ENCODE measurements at regions not wholly inside any gene's neighbourhood (a gene's known extent, or its start where the extent isn't known, plus 50 kb on each side); places are given as distances from the start of the nearest gene placed in this dataset.

GRCh38 chr9:101915482-101915881 lies 177.0 kb upstream of the GRIN3A start:
- H3K27me3 ChIP-seq (ENCODE audit: control insufficient read depth, insufficient read depth, low read length): no peaks in the 10 kb centered on the region
- no peaks in the 10 kb centered on the region for H3K4me1 ChIP-seq (ENCODE audit: control insufficient read depth, insufficient read depth, low read length)
- H3K36me3 ChIP-seq (ENCODE audit: control insufficient read depth, insufficient read depth, low read length): no peaks in the 10 kb centered on the region
- no peak overlapping the region for H3K4me3 ChIP-seq (ENCODE audit: low read length)
- no peak overlapping the region for H3K27ac ChIP-seq (ENCODE audit: low read length)
- DNase-seq: no peak
- H3K9me3 ChIP-seq (replicated peaks; ENCODE audit: control insufficient read depth, low read depth, low read length): no peaks in the 10 kb centered on the region
- WGBS (ENCODE audit: insufficient coverage): no CpG with 5 or more reads among the region's 1 CpG

GRCh38 chr9:101912698-101913097 lies 174.3 kb upstream of the GRIN3A start:
- Histone ChIP-seq H3K27ac (ENCODE audit: low read length) (no peak overlapping the region), H3K9me3 (replicated peaks; ENCODE audit: control insufficient read depth, low read depth, low read length) (no peaks in the 10 kb centered on the region), H3K27me3 (ENCODE audit: control insufficient read depth, insufficient read depth, low read length) (no peaks in the 10 kb centered on the region), H3K36me3 (ENCODE audit: control insufficient read depth, insufficient read depth, low read length) (no peaks in the 10 kb centered on the region), H3K4me1 (ENCODE audit: control insufficient read depth, insufficient read depth, low read length) (no peaks in the 10 kb centered on the region), H3K4me3 (ENCODE audit: low read length) (no peak overlapping the region)
- DNase-seq: no peak
- WGBS (ENCODE audit: insufficient coverage): no CpG with 5 or more reads among the region's 1 CpG

GRCh38 chr9:101907466-101907865 lies 169.0 kb upstream of the GRIN3A start:
- Histone ChIP-seq H3K4me1 (ENCODE audit: control insufficient read depth, insufficient read depth, low read length) (no peaks in the 10 kb centered on the region), H3K9me3 (replicated peaks; ENCODE audit: control insufficient read depth, low read depth, low read length) (no peaks in the 10 kb centered on the region), H3K4me3 (ENCODE audit: low read length) (no peak overlapping the region), H3K36me3 (ENCODE audit: control insufficient read depth, insufficient read depth, low read length) (no peaks in the 10 kb centered on the region), H3K27ac (ENCODE audit: low read length) (no peak overlapping the region), H3K27me3 (ENCODE audit: control insufficient read depth, insufficient read depth, low read length) (no peaks in the 10 kb centered on the region)
- 86% methylated on average over 1 of the region's 2 CpGs for WGBS (ENCODE audit: insufficient coverage)
- no peak for DNase-seq

GRCh38 chr9:101904845-101905244 lies 166.4 kb upstream of the GRIN3A start:
- H3K4me1 ChIP-seq (ENCODE audit: control insufficient read depth, insufficient read depth, low read length): no peaks in the 10 kb centered on the region
- H3K27ac ChIP-seq (ENCODE audit: low read length): no peak overlapping the region
- no peaks in the 10 kb centered on the region for H3K9me3 ChIP-seq (replicated peaks; ENCODE audit: control insufficient read depth, low read depth, low read length)
- no CpG with 5 or more reads among the region's 1 CpG for WGBS (ENCODE audit: insufficient coverage)
- no peaks in the 10 kb centered on the region for H3K36me3 ChIP-seq (ENCODE audit: control insufficient read depth, insufficient read depth, low read length)
- H3K4me3 ChIP-seq (ENCODE audit: low read length): no peak overlapping the region
- DNase-seq: no peak
- H3K27me3 ChIP-seq (ENCODE audit: control insufficient read depth, insufficient read depth, low read length): no peaks in the 10 kb centered on the region

GRCh38 chr9:101902051-101902450 lies 163.6 kb upstream of the GRIN3A start:
- H3K4me1 ChIP-seq (ENCODE audit: control insufficient read depth, insufficient read depth, low read length): no peaks in the 10 kb centered on the region
- H3K27ac ChIP-seq (ENCODE audit: low read length): no peak overlapping the region
- WGBS (ENCODE audit: insufficient coverage): no CpG with 5 or more reads among the region's 2 CpGs
- no peaks in the 10 kb centered on the region for H3K36me3 ChIP-seq (ENCODE audit: control insufficient read depth, insufficient read depth, low read length)
- H3K27me3 ChIP-seq (ENCODE audit: control insufficient read depth, insufficient read depth, low read length): no peaks in the 10 kb centered on the region
- H3K4me3 ChIP-seq (ENCODE audit: low read length): no peak overlapping the region
- no peak for DNase-seq
- H3K9me3 ChIP-seq (replicated peaks; ENCODE audit: control insufficient read depth, low read depth, low read length): no peaks in the 10 kb centered on the region

- no peak for DNase-seq
- no peak overlapping the region for H3K4me3 ChIP-seq (ENCODE audit: low read length)
- WGBS (ENCODE audit: insufficient coverage): no CpG with 5 or more reads among the region's 1 CpG
- no peaks in the 10 kb centered on the region for H3K9me3 ChIP-seq (replicated peaks; ENCODE audit: control insufficient read depth, low read depth, low read length)
- H3K4me1 ChIP-seq (ENCODE audit: control insufficient read depth, insufficient read depth, low read length): no peaks in the 10 kb centered on the region
- H3K36me3 ChIP-seq (ENCODE audit: control insufficient read depth, insufficient read depth, low read length): no peaks in the 10 kb centered on the region
- no peak overlapping the region for H3K27ac ChIP-seq (ENCODE audit: low read length)
- H3K27me3 ChIP-seq (ENCODE audit: control insufficient read depth, insufficient read depth, low read length): no peaks in the 10 kb centered on the region
These were observed 158.7 kb upstream of the GRIN3A start for GRCh38 chr9:101897196-101897595.

GRCh38 chr9:101893661-101894646 lies 155.5 kb upstream of the GRIN3A start:
- DNase-seq: no peak
- Histone ChIP-seq H3K36me3 (ENCODE audit: control insufficient read depth, insufficient read depth, low read length) (no peaks in the 10 kb centered on the region), H3K4me1 (ENCODE audit: control insufficient read depth, insufficient read depth, low read length) (no peaks in the 10 kb centered on the region), H3K27me3 (ENCODE audit: control insufficient read depth, insufficient read depth, low read length) (no peaks in the 10 kb centered on the region), H3K4me3 (ENCODE audit: low read length) (no peak overlapping the region), H3K9me3 (replicated peaks; ENCODE audit: control insufficient read depth, low read depth, low read length) (no peaks in the 10 kb centered on the region), H3K27ac (ENCODE audit: low read length) (no peak overlapping the region)
- WGBS (ENCODE audit: insufficient coverage): 49% methylated on average over 4 of the region's 7 CpGs

- Histone ChIP-seq H3K9me3 (replicated peaks; ENCODE audit: control insufficient read depth, low read depth, low read length) (no peaks in the 10 kb centered on the region), H3K4me1 (ENCODE audit: control insufficient read depth, insufficient read depth, low read length) (no peaks in the 10 kb centered on the region), H3K4me3 (ENCODE audit: low read length) (no peak overlapping the region), H3K36me3 (ENCODE audit: control insufficient read depth, insufficient read depth, low read length) (no peaks in the 10 kb centered on the region), H3K27me3 (ENCODE audit: control insufficient read depth, insufficient read depth, low read length) (no peaks in the 10 kb centered on the region), H3K27ac (ENCODE audit: low read length) (no peak overlapping the region)
- no CpG with 5 or more reads among the region's 2 CpGs for WGBS (ENCODE audit: insufficient coverage)
- DNase-seq: no peak
These were observed 143.1 kb upstream of the GRIN3A start for GRCh38 chr9:101881508-101881907.

- DNase-seq: no peak
- no peak overlapping the region for H3K4me3 ChIP-seq (ENCODE audit: low read length)
- H3K27me3 ChIP-seq (ENCODE audit: control insufficient read depth, insufficient read depth, low read length): no peaks in the 10 kb centered on the region
- H3K4me1 ChIP-seq (ENCODE audit: control insufficient read depth, insufficient read depth, low read length): no peaks in the 10 kb centered on the region
- no peaks in the 10 kb centered on the region for H3K36me3 ChIP-seq (ENCODE audit: control insufficient read depth, insufficient read depth, low read length)
- no peak overlapping the region for H3K27ac ChIP-seq (ENCODE audit: low read length)
- H3K9me3 ChIP-seq (replicated peaks; ENCODE audit: control insufficient read depth, low read depth, low read length): no peaks in the 10 kb centered on the region
These were observed 142.4 kb upstream of the GRIN3A start for GRCh38 chr9:101880846-101881245.

- no peak overlapping the region for H3K4me3 ChIP-seq (ENCODE audit: low read length)
- H3K36me3 ChIP-seq (ENCODE audit: control insufficient read depth, insufficient read depth, low read length): no peaks in the 10 kb centered on the region
- no peaks in the 10 kb centered on the region for H3K4me1 ChIP-seq (ENCODE audit: control insufficient read depth, insufficient read depth, low read length)
- no peak for DNase-seq
- WGBS (ENCODE audit: insufficient coverage): no CpG with 5 or more reads among the region's 4 CpGs
- H3K27me3 ChIP-seq (ENCODE audit: control insufficient read depth, insufficient read depth, low read length): no peaks in the 10 kb centered on the region
- no peaks in the 10 kb centered on the region for H3K9me3 ChIP-seq (replicated peaks; ENCODE audit: control insufficient read depth, low read depth, low read length)
- H3K27ac ChIP-seq (ENCODE audit: low read length): no peak overlapping the region
These were observed 140.3 kb upstream of the GRIN3A start for GRCh38 chr9:101878734-101879133.
